Smooth muscle cell (in vitro differentiated cells): ENCODE measurements at regions not wholly inside any gene's neighbourhood (a gene's known extent, or its start where the extent isn't known, plus 50 kb on each side); places are given as distances from the start of the nearest gene placed in this dataset.

Experiments used
- DNase-seq: peaks from one replicate; lab custom pipeline; 2025; ENCODE audit not compliant: unreplicated experiment; lab: John Stamatoyannopoulos, UW
- H2AFZ ChIP-seq: fragments of 200-600 bp; sonication (generic); 2 replicates; pipeline ENCODE4 v1.6.0; 2016; ENCODE audit warnings: antibody characterized with exemption, low read depth, mild to moderate bottlenecking
- H3F3A ChIP-seq: fragments of 200-600 bp; sonication (generic); 2 replicates; pipeline ENCODE4 v1.6.0; 2017; ENCODE audit warnings: antibody characterized with exemption, low read depth
- H3K27ac ChIP-seq: fragments of 200-600 bp; sonication (generic); 2 replicates; pipeline ENCODE4 v1.5.1; 2016; ENCODE audit warnings: low read depth, mild to moderate bottlenecking
- H3K27me3 ChIP-seq: fragments of 200-600 bp; sonication (generic); 2 replicates; pipeline ENCODE4 v1.6.1; 2016; ENCODE audit warnings: low read depth, mild to moderate bottlenecking
- H3K36me3 ChIP-seq: fragments of 200-600 bp; sonication (generic); 2 replicates; pipeline ENCODE4 v1.5.1; 2016; ENCODE audit warnings: low read depth
- H3K4me1 ChIP-seq: fragments of 200-600 bp; sonication (generic); 2 replicates; pipeline ENCODE4 v1.5.1; 2016; ENCODE audit warnings: low read depth
- H3K4me2 ChIP-seq: fragments of 200-600 bp; sonication (generic); 2 replicates; pipeline ENCODE4 v1.6.0; 2016; ENCODE audit warnings: mild to moderate bottlenecking
- H3K4me3 ChIP-seq: fragments of 200-600 bp; sonication (generic); 2 replicates; pipeline ENCODE4 v1.5.1; 2016; ENCODE audit warnings: mild to moderate bottlenecking
- H3K79me2 ChIP-seq: fragments of 200-600 bp; sonication (generic); 2 replicates; pipeline ENCODE4 v1.6.0; 2016; ENCODE audit warnings: low read depth, mild to moderate bottlenecking
- H3K9ac ChIP-seq: fragments of 200-600 bp; sonication (generic); 2 replicates; pipeline ENCODE4 v1.6.0; 2016; ENCODE audit warnings: low read depth
- H3K9me3 ChIP-seq: fragments of 200-600 bp; sonication (generic); replicated peaks from 2 replicates; pipeline ENCODE4 v1.5.1; 2016; ENCODE audit warnings: low read depth
- H4K20me1 ChIP-seq: fragments of 200-600 bp; sonication (generic); 2 replicates; pipeline ENCODE4 v1.6.0; 2016; ENCODE audit warnings: low read depth
- WGBS: methylation state at CpG from one replicate; pipeline ENCODE4 v1.1.7; 2016; ENCODE audit warnings: low lambda C conversion rate; 5-methylcytosine and 5-hydroxymethylcytosine counted together
- TF ChIP-seq, protein P1 (sequence below): fragments of 200-600 bp; sonication (generic); IDR thresholded peaks from 2 replicates; pipeline ENCODE4 v1.5.1; 2017; ENCODE audit warnings: borderline replicate concordance, mild to moderate bottlenecking, antibody characterized with exemption; ENCODE audit not compliant: insufficient read depth, poor library complexity, severe bottlenecking

DNA sequence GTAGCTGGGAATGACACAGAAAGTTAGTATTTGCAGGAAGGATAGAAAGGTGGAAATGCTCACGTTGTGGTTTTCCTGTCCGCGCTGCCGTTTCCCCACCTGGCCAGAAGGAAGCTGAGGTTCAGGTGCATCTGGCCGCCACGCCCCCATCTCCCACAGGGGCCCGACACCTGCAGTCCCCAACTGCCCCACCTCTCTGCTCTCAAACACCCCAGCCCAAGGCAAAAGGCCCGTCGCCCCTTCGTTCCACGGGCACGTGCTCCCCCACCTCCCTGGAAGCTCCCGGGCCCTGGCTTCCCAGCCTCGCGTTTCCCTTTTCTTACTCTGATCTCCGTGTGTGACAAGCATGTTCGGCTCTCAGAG is 985.1 kb downstream of the BRD1 start:
- H3K9ac ChIP-seq: no peak overlapping the region
- no peaks in the 10 kb centered on the region for H3K27me3 ChIP-seq
- H3K4me2 ChIP-seq: no peak overlapping the region
- no peaks in the 10 kb centered on the region for H3F3A ChIP-seq
- H3K36me3 ChIP-seq: no peaks in the 10 kb centered on the region
- H3K9me3 ChIP-seq: no peaks in the 10 kb centered on the region
- H3K79me2 ChIP-seq: no peaks in the 10 kb centered on the region
- TF ChIP-seq, protein P1, sequence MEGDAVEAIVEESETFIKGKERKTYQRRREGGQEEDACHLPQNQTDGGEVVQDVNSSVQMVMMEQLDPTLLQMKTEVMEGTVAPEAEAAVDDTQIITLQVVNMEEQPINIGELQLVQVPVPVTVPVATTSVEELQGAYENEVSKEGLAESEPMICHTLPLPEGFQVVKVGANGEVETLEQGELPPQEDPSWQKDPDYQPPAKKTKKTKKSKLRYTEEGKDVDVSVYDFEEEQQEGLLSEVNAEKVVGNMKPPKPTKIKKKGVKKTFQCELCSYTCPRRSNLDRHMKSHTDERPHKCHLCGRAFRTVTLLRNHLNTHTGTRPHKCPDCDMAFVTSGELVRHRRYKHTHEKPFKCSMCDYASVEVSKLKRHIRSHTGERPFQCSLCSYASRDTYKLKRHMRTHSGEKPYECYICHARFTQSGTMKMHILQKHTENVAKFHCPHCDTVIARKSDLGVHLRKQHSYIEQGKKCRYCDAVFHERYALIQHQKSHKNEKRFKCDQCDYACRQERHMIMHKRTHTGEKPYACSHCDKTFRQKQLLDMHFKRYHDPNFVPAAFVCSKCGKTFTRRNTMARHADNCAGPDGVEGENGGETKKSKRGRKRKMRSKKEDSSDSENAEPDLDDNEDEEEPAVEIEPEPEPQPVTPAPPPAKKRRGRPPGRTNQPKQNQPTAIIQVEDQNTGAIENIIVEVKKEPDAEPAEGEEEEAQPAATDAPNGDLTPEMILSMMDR: no peak
- DNase-seq: no peak
- no peaks in the 10 kb centered on the region for H3K4me1 ChIP-seq
- H2AFZ ChIP-seq: no peak overlapping the region
- no peak overlapping the region for H3K4me3 ChIP-seq
- H3K27ac ChIP-seq: no peak overlapping the region
- H4K20me1 ChIP-seq: no peaks in the 10 kb centered on the region
- whole genome bisulfite sequencing: 84% methylated on average over 10 of the region's 17 CpGs

DNA sequence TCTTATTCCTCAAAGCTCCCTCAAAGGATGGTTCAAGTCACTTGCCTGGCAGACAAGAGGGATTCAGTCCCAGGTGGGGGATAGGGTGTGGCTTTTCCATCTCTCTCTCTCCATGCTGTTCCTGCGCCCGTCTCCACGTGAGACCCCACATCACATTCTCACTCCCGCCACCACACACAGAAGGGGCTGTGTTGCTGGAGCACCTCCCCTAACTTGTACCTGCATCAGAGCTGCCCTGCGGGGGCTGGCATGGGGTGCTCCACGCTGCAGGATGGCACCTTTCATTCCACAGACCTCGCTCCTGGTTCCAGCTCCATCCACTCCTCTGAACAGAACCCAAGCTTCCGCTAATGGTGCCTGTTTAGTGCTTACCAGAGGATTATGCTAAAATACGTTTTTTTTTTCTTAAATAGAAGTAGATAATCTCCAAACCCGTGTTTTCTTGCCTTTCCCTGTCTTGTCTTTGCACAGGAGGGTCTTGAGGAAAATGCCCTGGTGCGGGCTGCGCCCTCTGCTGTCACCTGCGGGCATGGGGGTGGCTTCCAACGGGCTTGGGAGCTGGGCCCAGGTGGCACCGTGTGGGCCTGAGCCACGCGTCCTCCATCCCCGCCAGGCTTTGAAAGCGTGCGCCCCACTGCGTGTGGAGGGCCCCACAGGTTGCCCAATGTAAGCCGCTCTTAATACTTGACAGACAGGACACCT is 985.6 kb downstream of the BRD1 start:
- H3K36me3 ChIP-seq: no peaks in the 10 kb centered on the region
- H3K27me3 ChIP-seq: no peaks in the 10 kb centered on the region
- H3K9ac ChIP-seq: no peak overlapping the region
- H2AFZ ChIP-seq: no peak overlapping the region
- no peak overlapping the region for H3K27ac ChIP-seq
- no peak overlapping the region for H3K4me3 ChIP-seq
- H3K79me2 ChIP-seq: no peaks in the 10 kb centered on the region
- no peak for DNase-seq
- no peaks in the 10 kb centered on the region for H3F3A ChIP-seq
- no peaks in the 10 kb centered on the region for H3K4me1 ChIP-seq
- WGBS: 93% methylated on average over 22 of the region's 22 CpGs
- H3K4me2 ChIP-seq: no peak overlapping the region
- TF ChIP-seq, protein P1: no peak
- H3K9me3 ChIP-seq: no peaks in the 10 kb centered on the region
- H4K20me1 ChIP-seq: no peaks in the 10 kb centered on the region

DNA sequence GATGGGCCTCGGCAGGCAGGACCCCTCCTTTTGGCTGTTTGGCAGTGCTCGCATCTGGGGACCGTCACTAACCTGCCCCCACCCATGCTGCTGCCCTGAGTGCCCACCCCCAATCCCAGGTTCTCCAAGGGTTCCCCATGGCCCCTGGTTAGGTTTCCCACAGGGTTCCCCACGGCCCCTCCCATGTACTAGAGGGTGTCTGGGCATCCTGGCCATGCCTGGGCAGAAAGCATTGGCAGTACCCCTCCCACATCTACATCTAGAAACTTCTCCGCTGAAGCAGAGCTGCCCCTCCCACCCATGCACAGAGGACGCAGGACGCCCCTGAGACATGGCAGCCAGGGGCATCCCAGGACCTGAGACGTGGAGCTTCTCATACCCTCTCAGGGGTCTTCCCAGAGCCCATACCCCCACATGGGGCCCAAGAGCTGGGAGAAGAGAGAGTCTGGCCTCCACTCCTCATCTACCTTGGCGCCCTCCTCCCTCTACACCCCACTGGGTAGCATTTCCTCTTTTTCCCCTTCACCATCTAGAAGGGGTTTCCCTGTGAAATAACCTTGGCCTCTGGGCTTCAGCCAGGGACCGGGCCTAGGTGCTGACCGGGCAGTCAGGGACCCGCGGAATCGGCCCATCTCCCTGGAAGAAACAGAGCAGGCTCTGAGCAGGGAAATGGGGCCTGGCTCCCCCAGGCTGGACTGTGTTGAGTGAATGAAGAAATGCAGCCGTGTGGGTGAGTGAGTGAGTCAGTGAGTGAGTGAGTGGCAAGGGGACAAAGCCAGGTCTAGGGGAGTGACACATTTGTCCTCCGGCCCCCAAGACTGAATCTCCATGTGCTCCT is 987.3 kb downstream of the BRD1 start:
- H3F3A ChIP-seq: no peaks in the 10 kb centered on the region
- H3K4me1 ChIP-seq: no peaks in the 10 kb centered on the region
- H3K4me2 ChIP-seq: no peak overlapping the region
- H2AFZ ChIP-seq: no peak overlapping the region
- TF ChIP-seq, protein P1: no peak
- no peak overlapping the region for H3K27ac ChIP-seq
- no peaks in the 10 kb centered on the region for H3K9me3 ChIP-seq
- H3K9ac ChIP-seq: no peak overlapping the region
- H3K36me3 ChIP-seq: no peaks in the 10 kb centered on the region
- H3K79me2 ChIP-seq: no peaks in the 10 kb centered on the region
- 89% methylated on average over 13 of the region's 16 CpGs for WGBS
- no peak for DNase-seq
- no peaks in the 10 kb centered on the region for H3K27me3 ChIP-seq
- no peak overlapping the region for H3K4me3 ChIP-seq
- H4K20me1 ChIP-seq: no peaks in the 10 kb centered on the region
